ENCODE measurements at regions not wholly inside any gene's neighbourhood (a gene's known extent, or its start where the extent isn't known, plus 50 kb on each side); places are given as distances from the start of the nearest gene placed in this dataset.

DNA sequence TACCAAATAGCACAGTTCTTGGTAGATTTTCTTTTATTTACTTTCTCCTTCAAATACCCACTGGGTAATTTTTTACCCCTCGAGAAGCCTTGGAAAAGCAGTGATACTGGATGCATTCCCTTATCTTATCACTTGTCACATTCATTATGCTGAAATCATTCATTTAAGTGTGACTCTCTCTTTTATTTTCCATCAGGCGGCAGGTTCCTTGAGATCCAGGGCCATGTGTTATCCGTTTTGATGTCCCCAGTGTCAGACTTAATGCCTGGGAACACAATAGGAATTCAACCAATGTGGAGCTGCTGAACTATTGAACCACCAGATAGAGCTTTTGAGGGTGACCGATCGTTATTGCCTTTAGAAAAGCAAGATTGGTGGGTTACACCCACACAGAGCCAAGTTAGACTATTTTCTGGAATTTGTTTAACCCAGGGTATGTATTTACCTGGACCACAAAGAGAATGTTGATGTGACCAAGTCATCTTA is 51.5 kb upstream of the ATP5PO start (continued):
- TF ChIP-seq, protein P1, sequence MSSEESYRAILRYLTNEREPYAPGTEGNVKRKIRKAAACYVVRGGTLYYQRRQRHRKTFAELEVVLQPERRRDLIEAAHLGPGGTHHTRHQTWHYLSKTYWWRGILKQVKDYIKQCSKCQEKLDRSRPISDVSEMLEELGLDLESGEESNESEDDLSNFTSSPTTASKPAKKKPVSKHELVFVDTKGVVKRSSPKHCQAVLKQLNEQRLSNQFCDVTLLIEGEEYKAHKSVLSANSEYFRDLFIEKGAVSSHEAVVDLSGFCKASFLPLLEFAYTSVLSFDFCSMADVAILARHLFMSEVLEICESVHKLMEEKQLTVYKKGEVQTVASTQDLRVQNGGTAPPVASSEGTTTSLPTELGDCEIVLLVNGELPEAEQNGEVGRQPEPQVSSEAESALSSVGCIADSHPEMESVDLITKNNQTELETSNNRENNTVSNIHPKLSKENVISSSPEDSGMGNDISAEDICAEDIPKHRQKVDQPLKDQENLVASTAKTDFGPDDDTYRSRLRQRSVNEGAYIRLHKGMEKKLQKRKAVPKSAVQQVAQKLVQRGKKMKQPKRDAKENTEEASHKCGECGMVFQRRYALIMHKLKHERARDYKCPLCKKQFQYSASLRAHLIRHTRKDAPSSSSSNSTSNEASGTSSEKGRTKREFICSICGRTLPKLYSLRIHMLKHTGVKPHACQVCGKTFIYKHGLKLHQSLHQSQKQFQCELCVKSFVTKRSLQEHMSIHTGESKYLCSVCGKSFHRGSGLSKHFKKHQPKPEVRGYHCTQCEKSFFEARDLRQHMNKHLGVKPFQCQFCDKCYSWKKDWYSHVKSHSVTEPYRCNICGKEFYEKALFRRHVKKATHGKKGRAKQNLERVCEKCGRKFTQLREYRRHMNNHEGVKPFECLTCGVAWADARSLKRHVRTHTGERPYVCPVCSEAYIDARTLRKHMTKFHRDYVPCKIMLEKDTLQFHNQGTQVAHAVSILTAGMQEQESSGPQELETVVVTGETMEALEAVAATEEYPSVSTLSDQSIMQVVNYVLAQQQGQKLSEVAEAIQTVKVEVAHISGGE (CRISPR knock-in tag; IDR thresholded peaks at IDR 0.05): no peak
- TF ChIP-seq POLR2A (IDR thresholded peaks at IDR 0.05; ENCODE audit: low read depth, low read length): no peak

DNA sequence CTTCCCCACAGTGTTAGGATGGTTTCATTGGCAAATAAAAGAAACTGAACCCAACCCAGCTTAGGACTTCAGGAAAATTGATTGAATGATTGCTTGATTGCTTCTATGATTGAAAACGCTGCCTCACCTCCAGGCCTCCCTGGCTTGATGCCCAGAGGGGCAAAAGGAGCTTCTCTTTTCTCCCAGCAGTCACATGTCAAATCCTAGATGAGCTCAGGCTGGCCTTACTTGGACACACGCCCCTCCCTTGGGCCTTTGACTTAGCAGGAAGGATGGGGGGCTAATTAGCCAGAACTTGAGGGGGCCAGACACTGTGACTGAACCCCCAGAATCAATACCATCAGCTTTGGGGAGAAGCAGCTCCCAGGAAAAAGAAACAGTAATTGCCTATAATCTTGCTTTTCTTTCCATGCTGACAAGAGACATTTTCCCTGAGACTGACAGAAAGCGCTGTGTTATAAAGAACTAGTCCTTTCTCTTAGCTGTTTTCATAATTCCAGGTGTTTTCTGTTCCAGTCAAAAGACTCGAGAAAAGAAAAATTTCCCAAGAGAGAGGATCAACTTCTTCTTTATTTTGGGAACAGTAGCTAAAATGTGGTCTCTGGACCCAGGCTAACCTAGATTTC is 50.8 kb upstream of the ATP5PO start:
- ChIA-PET CTCF (interaction anchor here (0.9 kb wide), 1 partner anchor 110 kb away, joined by 3 read pairs; no protein-coding TSS in a partner anchor), SMC1A (ENCODE audit: uncharacterized antibody, unreplicated experiment) (interaction anchor here (1.1 to 16.4 kb wide), 4 partner anchors 9 to 51 kb away, joined by 3 to 290 read pairs (median 4); no protein-coding TSS in a partner anchor), RAD21 (ENCODE audit: unreplicated experiment) (interaction anchor here (14.7 kb wide), 1 partner anchor 17 kb away, joined by 182 read pairs; no protein-coding TSS in a partner anchor), POLR2A (interaction anchor here (0.8 to 1.5 kb wide), 3 partner anchors 10 to 17 kb away, joined by 4 to 6 read pairs (median 4); no protein-coding TSS in a partner anchor)
- WGBS (ENCODE audit: insufficient coverage, insufficient replicate concordance, low lambda C conversion rate, missing lambda C conversion rate): 74% methylated on average over 4 of the region's 4 CpGs
- H2AFZ ChIP-seq (ENCODE audit: control insufficient read depth, low read depth, low read length): no peak overlapping the region
- H3K4me1 ChIP-seq (ENCODE audit: control insufficient read depth, insufficient read depth, low read length): no peaks in the 10 kb centered on the region
- H4K20me1 ChIP-seq (ENCODE audit: control insufficient read depth, insufficient read depth): no peaks in the 10 kb centered on the region
- no peak overlapping the region for H3K27ac ChIP-seq (ENCODE audit: control insufficient read depth, insufficient read depth)
- in situ Hi-C loops (cut with MboI) (no loop called here), intact Hi-C loops (cut with micrococcal nuclease; ENCODE audit: unreplicated experiment) (no loop called here)
- ATAC-seq (no peak), DNase-seq (ENCODE audit: low read depth, low spot score) (no peak), FAIRE-seq (no peak)
- no peak overlapping the region for H3K9ac ChIP-seq (ENCODE audit: control insufficient read depth, insufficient read depth, low read length)
- no TSS peak for BruUV-seq (replicated peaks)
- H3K36me3 ChIP-seq (ENCODE audit: control insufficient read depth in 2 of 2, insufficient read depth in 2 of 2, low read length in 1 of 2): no peaks in the 10 kb centered on the region
- H3K27me3 ChIP-seq (replicated peaks in 1 of 2; ENCODE audit: control insufficient read depth in 2 of 2, insufficient read depth in 2 of 2, low read length in 1 of 2): no peaks in the 10 kb centered on the region
- no peak overlapping the region for H3K4me3 ChIP-seq
- no peaks in the 10 kb centered on the region; the same call in 2 of the 3 replicates for H3K9me3 ChIP-seq (replicated peaks; ENCODE audit: control insufficient read depth, insufficient read depth, low read length)
- H3K79me2 ChIP-seq (ENCODE audit: control insufficient read depth, insufficient read depth, low read length): no peaks in the 10 kb centered on the region
- no peak overlapping the region for H3K4me2 ChIP-seq (ENCODE audit: control insufficient read depth, insufficient read depth)
- TF ChIP-seq NR2C1 (IDR thresholded peaks at IDR 0.05) (no peak), NFYA (IDR thresholded peaks at IDR 0.05; ENCODE audit: borderline replicate concordance, low read depth, low read length) (no peak), YY1 (IDR thresholded peaks at IDR 0.05; ENCODE audit: low read depth, low read length) (no peak), ZNF384 (IDR thresholded peaks at IDR 0.05; ENCODE audit: borderline replicate concordance, low read depth, low read length) (no peak), KDM1A (IDR thresholded peaks at IDR 0.05; ENCODE audit: borderline replicate concordance) (no peak), KLF5 (IDR thresholded peaks at IDR 0.05; ENCODE audit: partially characterized antibody) (no peak), RFX5 (IDR thresholded peaks at IDR 0.05; ENCODE audit: low read depth, low read length) (no peak), TCF12 (IDR thresholded peaks at IDR 0.05; ENCODE audit: low read depth, low read length) (no peak), RBBP5 (conservative IDR thresholded peaks at IDR 0.05) (no peak), CHD1 (IDR thresholded peaks at IDR 0.05; ENCODE audit: low read depth, low read length) (no peak), ZNF24 (IDR thresholded peaks at IDR 0.05) (no peak)
- TF ChIP-seq, protein P1 (CRISPR knock-in tag; IDR thresholded peaks at IDR 0.05): no peak
- TF ChIP-seq, protein P2, sequence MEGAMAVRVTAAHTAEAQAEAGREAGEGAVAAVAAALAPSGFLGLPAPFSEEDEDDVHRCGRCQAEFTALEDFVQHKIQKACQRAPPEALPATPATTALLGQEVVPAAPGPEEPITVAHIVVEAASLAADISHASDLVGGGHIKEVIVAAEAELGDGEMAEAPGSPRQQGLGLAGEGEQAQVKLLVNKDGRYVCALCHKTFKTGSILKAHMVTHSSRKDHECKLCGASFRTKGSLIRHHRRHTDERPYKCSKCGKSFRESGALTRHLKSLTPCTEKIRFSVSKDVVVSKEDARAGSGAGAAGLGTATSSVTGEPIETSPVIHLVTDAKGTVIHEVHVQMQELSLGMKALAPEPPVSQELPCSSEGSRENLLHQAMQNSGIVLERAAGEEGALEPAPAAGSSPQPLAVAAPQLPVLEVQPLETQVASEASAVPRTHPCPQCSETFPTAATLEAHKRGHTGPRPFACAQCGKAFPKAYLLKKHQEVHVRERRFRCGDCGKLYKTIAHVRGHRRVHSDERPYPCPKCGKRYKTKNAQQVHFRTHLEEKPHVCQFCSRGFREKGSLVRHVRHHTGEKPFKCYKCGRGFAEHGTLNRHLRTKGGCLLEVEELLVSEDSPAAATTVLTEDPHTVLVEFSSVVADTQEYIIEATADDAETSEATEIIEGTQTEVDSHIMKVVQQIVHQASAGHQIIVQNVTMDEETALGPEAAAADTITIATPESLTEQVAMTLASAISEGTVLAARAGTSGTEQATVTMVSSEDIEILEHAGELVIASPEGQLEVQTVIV (IDR thresholded peaks at IDR 0.05; ENCODE audit: borderline replicate concordance, partially characterized antibody): no peak

Data from GM12878 (cell line).